NCI-H345 treated with DMSO at 0.1 percent for 48 hours (cell line): ENCODE measurements at regions not wholly inside any gene's neighbourhood (a gene's known extent, or its start where the extent isn't known, plus 50 kb on each side); places are given as distances from the start of the nearest gene placed in this dataset.
"Not testable (repeated sequence)": the region's sequence is repeated elsewhere in the genome, so short reads cannot be mapped to it uniquely, and the experiment has no call there.

Source experiments
- DNase-seq: peaks from one replicate; lab custom pipeline; 2025; ENCODE audit not compliant: unreplicated experiment; lab: John Stamatoyannopoulos, UW

DNA sequence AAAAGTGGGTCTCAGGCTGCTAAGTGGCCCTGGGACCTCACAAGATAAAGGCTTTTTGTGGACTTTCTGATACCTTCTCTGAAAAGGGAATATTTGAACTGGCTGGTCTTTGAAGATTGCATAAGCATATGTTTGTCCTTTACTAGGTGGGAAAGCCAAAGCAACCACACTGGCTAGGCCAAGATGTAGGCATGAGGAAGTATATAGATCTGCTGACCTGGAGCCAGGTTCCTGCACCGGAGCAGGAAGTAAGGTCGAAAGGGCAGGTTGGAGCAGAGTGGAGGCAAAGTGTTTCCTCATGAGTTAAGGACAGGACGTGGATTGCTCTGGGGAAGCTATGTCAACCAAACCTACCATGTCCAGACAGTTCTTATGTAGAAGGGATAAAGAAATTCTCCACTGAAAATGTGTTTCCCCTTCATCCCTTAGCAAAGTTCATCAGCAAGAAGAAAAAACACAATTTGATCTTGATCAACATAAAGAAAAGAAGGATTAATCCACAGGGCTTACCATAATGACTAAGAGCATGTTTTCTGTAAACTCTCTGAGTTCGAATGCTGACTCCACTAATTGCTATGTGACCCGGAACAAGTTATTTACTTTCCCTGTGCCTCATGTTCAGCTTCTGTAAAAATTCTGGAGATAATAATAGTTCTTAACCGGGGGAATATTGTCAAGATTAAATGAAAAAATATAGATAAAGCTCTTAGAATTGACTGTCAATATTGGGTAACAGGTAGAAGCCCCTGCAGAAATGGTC lies 156.1 kb upstream of the SRD5A2 start:
- no peak for DNase-seq

- no peak for DNase-seq
These were observed 155.0 kb upstream of the SRD5A2 start for GRCh38 chr2:31735716-31736115.

GRCh38 chr2:31729442-31730092 lies 148.8 kb upstream of the SRD5A2 start:
- DNase-seq, result peak; percentile 17

DNA sequence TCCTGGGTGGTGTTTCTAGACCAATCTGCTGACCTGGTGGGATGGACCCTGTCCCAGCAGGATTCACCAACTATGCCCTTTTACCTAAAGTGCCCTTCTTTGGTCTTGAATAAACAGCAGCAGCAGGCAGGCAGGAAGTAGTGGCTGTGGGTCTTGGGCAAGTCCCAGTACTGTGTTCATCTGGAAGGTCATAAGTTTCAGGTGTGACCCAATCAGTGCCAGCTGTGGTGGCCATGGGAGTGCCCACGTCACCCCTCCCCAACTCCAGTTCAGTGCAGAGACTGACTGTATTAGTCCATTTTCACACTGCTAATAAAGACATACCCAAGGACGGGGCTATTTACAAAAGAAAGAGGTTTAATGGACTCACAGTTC lies 148.3 kb upstream of the SRD5A2 start:
- no peak for DNase-seq

GRCh38 chr2:31728406-31729064 lies 147.8 kb upstream of the SRD5A2 start:
- no peak for DNase-seq

DNA sequence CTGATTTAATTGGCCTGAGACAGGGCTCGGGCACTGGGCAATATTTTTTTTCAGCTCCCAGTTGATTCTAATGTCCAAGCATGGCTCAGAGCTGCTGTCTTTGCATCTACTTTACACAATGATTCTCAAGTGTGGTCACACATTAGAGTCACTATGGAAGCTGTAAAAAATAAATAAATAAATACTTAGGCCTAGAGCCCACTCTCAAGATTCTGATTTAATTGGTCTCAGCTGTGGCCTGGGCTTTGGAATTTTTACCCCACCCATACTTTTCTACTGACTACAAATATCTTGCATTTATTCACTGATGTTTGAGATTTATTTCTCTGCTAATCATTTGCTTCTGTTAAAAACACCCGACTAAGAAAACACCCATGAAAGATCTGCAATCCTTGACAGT lies 145.7 kb upstream of the SRD5A2 start:
- no peak for DNase-seq

DNA sequence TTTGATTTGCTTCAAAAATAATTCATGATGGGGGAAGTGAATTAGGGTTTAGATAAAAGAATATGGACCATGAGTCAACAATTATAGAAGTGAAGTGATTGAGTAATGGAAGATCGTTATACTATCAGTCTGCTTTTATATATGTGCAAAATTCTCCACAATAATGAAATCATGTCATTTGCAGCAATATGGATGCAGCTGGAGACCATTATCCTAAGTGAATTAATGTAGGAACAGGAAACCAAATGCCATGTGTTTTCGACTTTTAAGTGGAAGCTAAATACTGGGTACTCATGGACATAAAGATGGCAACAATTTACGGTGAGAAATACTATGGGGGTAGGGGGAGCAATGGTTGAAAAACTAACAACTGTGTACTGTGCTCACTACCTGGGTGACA lies 144.7 kb upstream of the SRD5A2 start:
- DNase-seq, result no peak

GRCh38 chr2:31711737-31712136 lies 131.0 kb upstream of the SRD5A2 start:
- DNase-seq, result no peak

DNA sequence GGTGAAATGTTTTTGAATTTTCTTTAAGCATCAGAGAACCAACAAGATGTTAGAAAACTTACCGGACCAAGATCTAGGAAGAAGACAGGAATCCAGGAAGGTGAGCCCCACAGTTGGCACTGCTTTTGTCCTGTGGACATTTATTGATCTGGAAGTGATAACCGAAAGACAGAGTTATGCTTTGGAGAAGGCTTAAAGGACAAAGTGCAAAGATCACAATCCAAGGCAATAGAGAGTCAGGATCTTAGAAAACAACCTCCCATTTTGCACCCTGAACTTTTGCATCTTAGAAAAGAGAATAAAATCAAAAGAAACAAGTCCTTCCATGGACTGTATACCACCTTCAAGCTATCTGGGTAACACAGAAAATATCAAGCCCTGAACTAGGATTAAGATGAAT lies 129.4 kb upstream of the SRD5A2 start:
- DNase-seq, result no peak

DNA sequence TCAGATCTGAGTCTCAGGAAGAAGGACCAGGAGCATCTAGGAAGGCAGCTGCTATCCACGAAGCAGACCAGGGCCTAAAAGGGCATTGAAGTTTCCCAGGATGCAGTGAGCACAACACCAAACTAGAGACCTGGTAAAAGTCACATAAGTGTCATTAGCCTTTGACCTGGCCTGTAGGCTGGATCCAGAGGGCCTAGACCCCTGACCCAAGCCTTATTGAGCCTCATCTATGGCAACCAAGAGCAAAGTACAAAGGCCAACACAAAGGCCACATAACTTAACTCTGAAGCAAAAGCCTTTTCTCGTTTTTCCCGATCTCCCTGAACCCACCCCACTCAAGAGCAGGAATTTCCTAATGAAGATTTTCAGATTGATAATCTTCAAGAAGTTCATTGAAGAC lies 127.3 kb upstream of the SRD5A2 start:
- DNase-seq, result no peak

- DNase-seq, result no peak
These were observed 123.9 kb upstream of the SRD5A2 start for GRCh38 chr2:31704561-31705212.

DNA sequence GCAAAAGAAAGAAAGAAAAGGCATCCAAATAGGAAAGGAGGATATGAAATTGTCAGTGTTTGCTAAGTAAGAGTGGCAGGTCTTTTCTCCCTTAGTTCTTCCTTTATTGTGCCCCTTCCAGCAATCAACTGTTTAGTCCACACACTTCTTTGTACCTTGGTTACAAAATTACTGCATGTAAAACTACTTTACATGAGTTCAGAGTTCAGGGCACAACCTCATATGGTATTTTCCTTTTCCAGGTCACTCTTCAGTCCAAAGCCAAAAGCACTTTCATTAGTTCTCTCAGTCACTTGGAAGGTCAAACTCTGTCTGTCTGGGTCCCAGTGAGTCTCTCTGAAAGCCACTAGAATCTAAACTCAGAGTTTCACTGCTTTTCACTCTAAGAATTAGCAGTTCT lies 122.5 kb upstream of the SRD5A2 start:
- no peak for DNase-seq

DNA sequence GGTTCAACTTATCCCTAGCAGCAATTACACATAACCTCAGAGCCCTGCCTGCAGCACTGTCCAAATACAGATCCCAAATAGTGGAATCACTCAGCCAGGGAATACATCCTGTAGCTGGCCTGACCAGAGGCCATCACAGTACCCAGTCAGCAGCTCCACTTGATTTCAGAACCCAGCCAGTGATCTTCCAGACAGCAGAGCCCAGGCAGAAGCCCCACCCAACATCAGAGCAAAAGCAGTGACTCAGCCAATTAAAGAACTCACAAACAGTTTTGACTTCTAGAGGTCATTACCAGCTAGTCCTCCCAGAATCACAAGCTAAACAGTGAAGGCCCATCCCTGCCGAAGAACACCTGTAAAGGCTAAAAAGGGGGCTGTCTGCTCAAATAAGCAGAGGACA lies 118.0 kb upstream of the SRD5A2 start:
- DNase-seq, result no peak

GRCh38 chr2:31696068-31696467 lies 115.3 kb upstream of the SRD5A2 start:
- no peak for DNase-seq

- DNase-seq, result no peak
These were observed 113.7 kb upstream of the SRD5A2 start for GRCh38 chr2:31694444-31694843.

DNA sequence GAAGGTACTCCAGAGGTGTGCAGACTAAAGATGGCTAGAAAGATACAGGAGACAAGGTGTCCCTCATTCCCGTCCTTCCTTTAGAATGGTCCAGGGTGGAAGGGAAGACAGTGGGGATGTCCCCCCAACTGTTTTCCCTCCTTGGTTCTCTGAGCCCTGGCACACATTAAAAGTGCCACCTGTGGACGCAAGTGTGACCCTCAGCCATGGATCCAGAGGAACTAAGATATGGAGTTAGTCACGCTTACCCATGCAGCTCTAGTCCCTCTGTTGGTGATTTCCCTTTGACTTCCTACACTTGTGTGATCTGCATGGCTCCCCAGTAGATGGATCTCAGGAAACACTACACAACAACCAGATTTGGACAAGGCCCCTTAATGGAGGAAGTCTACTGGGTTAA lies 113.1 kb upstream of the SRD5A2 start:
- DNase-seq, result no peak

GRCh38 chr2:31688282-31688681 lies 107.5 kb upstream of the SRD5A2 start:
- DNase-seq, result no peak

DNA sequence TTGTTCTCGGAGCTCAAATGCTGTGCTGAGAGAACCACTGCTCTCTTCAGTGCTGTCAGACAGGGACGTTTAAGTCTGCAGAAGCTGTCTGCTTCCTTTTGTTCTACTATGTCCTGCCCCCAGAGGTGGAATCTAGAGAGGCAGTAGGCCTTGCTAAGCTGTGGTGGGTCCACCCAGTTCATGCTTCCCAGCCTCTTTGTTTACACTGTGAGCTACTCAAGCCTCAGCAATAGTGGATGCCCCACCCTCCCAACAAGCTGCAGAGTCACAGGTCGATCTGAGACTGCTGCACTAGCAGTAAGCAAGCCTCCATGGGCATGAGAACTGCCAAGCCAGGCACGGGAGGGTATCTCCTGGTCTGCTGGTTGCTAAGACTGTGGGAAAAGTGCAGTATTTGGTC lies 102.8 kb upstream of the SRD5A2 start:
- not testable (repeated sequence) for DNase-seq

DNA sequence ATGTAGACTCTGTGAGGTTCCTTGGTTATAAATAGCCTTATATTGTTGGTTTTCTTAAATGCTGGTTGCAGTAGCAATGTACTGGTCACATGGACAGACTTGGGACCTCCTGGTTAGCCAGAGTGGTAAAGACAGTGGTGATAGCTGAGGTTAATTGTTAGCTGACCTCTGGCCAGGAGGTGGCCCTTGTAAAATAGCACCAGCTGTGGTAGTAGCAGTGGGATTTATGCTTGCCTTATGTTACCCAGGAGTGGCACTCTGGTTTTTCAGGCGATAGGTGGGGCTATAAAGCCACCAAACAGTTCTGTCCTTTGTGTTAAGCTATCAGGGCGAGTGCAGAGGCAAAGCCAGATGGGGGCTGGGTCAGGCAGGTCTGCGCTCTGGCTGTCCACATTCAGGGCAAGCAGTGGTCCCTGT lies 94.8 kb upstream of the SRD5A2 start:
- DNase-seq, result no peak

- no peak for DNase-seq
These were observed 93.7 kb upstream of the SRD5A2 start for GRCh38 chr2:31674446-31674845.

DNA sequence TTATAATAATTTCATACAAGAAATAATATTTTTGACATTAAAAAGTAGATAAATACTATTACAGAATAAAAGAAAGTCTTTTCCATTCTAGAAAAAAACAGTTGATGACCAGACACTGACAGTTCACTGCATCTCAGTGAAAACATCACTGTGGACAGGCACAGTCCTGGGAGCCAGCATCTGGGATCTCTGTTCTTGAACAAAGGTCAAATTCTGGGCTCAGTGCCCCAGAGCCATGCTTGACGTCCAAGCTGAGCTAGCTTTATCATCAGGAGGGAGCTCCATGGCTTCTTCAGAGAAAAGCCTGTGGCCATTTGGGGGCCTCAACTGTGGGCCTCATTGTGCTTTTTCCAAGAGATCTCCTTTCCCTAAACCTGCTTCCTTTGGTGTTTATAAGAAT lies 86.1 kb upstream of the SRD5A2 start:
- no peak for DNase-seq
